T-helper 2 cell treated with Interferon-gamma antibody and Interleukin-4, amounts not matched to agents 100 ng/mL and 5 ng/mL, for 36 hours (primary cell): ENCODE measurements at regions not wholly inside any gene's neighbourhood (a gene's known extent, or its start where the extent isn't known, plus 50 kb on each side); places are given as distances from the start of the nearest gene placed in this dataset.
"Not testable (repeated sequence)": the region's sequence is repeated elsewhere in the genome, so short reads cannot be mapped to it uniquely, and the experiment has no call there.

Source experiments
- intact Hi-C: fragments of 100-400 bp; cut with micrococcal nuclease; formaldehyde crosslinking; loops from one replicate; pipeline ENCODE4 v1.15.1; 2023

GRCh38 chr22:47302587-47302986 is 540.1 kb downstream of the TBC1D22A start:
- intact Hi-C loops = not testable (repeated sequence)

GRCh38 chr22:47301820-47302475 is 539.5 kb downstream of the TBC1D22A start:
- intact Hi-C loops = no loop called here

GRCh38 chr22:47300698-47301405 is 538.4 kb downstream of the TBC1D22A start:
- intact Hi-C loops = no loop called here

GRCh38 chr22:47299863-47300697 is 537.6 kb downstream of the TBC1D22A start:
- intact Hi-C loops = no loop called here

- intact Hi-C loops = no loop called here
Measured at GRCh38 chr22:47299211-47299862, 536.9 kb downstream of the TBC1D22A start.

- intact Hi-C loops = no loop called here
Measured at GRCh38 chr22:47298017-47298785, 535.8 kb downstream of the TBC1D22A start.

- intact Hi-C loops = no loop called here
Measured at GRCh38 chr22:47297261-47298016, 535.0 kb downstream of the TBC1D22A start.

GRCh38 chr22:47296405-47297260 is 534.2 kb downstream of the TBC1D22A start:
- intact Hi-C loops = no loop called here

- intact Hi-C loops = no loop called here
Measured at GRCh38 chr22:47295982-47296381, 533.5 kb downstream of the TBC1D22A start.

GRCh38 chr22:47295226-47295901 is 532.9 kb downstream of the TBC1D22A start:
- intact Hi-C loops = no loop called here

- intact Hi-C loops = no loop called here
Measured at GRCh38 chr22:47294576-47294975, 532.1 kb downstream of the TBC1D22A start.

GRCh38 chr22:47294222-47294532 is 531.7 kb downstream of the TBC1D22A start:
- intact Hi-C loops = no loop called here

- intact Hi-C loops = no loop called here
Measured at GRCh38 chr22:47293368-47294221, 531.1 kb downstream of the TBC1D22A start.

GRCh38 chr22:47292546-47293320 is 530.3 kb downstream of the TBC1D22A start:
- intact Hi-C loops = no loop called here

GRCh38 chr22:47291565-47292495 is 529.4 kb downstream of the TBC1D22A start:
- intact Hi-C loops = no loop called here
